ENCODE measurements at regions not wholly inside any gene's neighbourhood (a gene's known extent, or its start where the extent isn't known, plus 50 kb on each side); places are given as distances from the start of the nearest gene placed in this dataset.
"Not testable (repeated sequence)": the region's sequence is repeated elsewhere in the genome, so short reads cannot be mapped to it uniquely, and the experiment has no call there.

DNA sequence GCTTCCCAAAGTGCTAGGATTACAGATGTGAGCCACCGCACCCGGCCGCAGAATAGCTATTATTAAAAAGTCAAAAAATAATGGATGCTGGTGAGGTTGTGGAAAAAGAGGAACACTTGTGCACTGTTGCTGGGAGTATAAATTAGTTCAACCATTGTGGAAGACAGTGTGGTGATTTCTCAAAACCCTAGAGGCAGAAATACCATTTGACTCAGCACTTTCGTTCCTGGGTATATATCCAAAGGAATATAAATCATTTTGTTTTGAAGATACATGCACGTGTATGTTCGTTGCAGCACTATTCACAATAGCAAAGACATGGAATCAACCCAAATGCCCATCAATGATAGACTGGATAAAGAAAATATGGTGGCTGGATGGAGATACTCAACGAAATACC, 132.1 kb upstream of the MED13 start:
- TF ChIP-seq CTCF (IDR thresholded peaks at IDR 0.05; ENCODE audit: low read depth, low read length, missing input control); SP1 (IDR thresholded peaks at IDR 0.05); TAF1 (conservative IDR thresholded peaks at IDR 0.05); RAD21 (IDR thresholded peaks at IDR 0.05): not testable (repeated sequence)
- TF ChIP-seq, protein P1, sequence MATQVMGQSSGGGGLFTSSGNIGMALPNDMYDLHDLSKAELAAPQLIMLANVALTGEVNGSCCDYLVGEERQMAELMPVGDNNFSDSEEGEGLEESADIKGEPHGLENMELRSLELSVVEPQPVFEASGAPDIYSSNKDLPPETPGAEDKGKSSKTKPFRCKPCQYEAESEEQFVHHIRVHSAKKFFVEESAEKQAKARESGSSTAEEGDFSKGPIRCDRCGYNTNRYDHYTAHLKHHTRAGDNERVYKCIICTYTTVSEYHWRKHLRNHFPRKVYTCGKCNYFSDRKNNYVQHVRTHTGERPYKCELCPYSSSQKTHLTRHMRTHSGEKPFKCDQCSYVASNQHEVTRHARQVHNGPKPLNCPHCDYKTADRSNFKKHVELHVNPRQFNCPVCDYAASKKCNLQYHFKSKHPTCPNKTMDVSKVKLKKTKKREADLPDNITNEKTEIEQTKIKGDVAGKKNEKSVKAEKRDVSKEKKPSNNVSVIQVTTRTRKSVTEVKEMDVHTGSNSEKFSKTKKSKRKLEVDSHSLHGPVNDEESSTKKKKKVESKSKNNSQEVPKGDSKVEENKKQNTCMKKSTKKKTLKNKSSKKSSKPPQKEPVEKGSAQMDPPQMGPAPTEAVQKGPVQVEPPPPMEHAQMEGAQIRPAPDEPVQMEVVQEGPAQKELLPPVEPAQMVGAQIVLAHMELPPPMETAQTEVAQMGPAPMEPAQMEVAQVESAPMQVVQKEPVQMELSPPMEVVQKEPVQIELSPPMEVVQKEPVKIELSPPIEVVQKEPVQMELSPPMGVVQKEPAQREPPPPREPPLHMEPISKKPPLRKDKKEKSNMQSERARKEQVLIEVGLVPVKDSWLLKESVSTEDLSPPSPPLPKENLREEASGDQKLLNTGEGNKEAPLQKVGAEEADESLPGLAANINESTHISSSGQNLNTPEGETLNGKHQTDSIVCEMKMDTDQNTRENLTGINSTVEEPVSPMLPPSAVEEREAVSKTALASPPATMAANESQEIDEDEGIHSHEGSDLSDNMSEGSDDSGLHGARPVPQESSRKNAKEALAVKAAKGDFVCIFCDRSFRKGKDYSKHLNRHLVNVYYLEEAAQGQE (IDR thresholded peaks at IDR 0.05): not testable (repeated sequence)
